GM12892 (cell line): ENCODE measurements at regions not wholly inside any gene's neighbourhood (a gene's known extent, or its start where the extent isn't known, plus 50 kb on each side); places are given as distances from the start of the nearest gene placed in this dataset.

Source experiments
- POLR2A ChIP-seq: IDR thresholded peaks from 2 replicates; pipeline ENCODE4 v1.6.1; 2011; ENCODE audit warnings: low read depth, low read length, control low read depth
- POLR2AphosphoS5 ChIP-seq: IDR thresholded peaks from 2 replicates; pipeline ENCODE4 v1.6.1; 2011; ENCODE audit warnings: low read depth, low read length, control low read depth

DNA sequence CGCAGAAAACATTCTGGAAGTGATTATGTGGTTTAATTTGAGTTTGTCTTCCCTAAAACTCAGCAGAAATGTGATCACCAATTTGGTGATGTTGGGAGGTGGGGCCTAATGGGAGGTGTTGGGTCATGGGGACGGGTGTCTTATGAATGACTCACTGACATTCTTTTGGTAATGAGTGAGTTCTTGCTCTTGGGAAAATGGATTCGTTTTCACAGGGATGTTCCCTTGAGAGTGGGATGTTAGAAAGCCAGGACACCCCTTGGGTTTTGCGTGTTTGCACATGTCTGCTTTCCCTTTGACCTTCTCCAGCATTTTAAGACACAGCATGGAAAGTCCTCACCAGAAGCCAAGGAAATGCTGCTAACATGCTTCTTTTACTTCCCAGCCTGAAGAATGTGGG, 321.5 kb upstream of the NT5C1B start:
- TF ChIP-seq POLR2A (no peak), POLR2AphosphoS5 (no peak)
